B cell (primary cell): ENCODE measurements at regions not wholly inside any gene's neighbourhood (a gene's known extent, or its start where the extent isn't known, plus 50 kb on each side); places are given as distances from the start of the nearest gene placed in this dataset.

Experiments
- EZH2 ChIP-seq: IDR thresholded peaks from 2 replicates; pipeline ENCODE4 v1.6.1; 2012; ENCODE audit warnings: borderline replicate concordance, low read depth, mild to moderate bottlenecking, moderate library complexity, low read length; ENCODE audit not compliant: insufficient read depth, poor library complexity, severe bottlenecking
- TF ChIP-seq, protein P1 (sequence below): fragments of 200-600 bp; IDR thresholded peaks from one replicate; pipeline ENCODE4 v1.8.0; 2022; ENCODE audit warnings: antibody characterized with exemption, mild to moderate bottlenecking

DNA sequence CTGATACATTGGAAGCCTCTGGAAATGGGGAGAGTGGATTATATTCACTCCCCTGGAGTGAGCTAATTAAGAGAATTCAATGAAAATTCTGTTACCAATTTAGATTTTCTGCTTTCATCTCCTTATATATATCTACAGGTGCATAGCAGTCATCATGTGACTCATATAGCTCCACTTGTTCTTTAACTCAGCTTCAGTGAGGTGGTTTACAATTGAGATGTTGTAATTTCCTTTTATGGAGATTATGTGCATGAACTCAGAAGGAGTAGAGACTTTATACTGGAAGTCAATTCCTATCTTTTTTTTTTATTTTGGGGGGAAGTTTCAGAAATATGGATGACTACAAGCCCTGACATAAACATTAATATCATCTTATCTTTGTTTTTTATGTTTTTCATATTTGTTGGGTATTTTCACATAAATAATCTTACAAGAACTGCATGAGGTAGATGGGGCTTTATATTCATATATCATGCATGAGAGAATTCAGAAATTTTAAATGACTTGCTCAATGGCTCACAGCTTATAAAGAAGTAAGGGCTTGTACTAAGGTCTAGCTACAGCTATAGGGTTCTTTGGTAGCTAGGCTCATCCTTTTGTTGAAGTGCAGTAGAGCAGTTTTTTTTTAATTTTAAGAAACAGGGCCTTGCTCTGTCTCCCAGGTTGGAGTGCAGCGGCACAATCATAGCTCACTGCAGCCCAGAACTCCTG, 92.3 kb upstream of the SCAF11 start:
- TF ChIP-seq, protein P1, sequence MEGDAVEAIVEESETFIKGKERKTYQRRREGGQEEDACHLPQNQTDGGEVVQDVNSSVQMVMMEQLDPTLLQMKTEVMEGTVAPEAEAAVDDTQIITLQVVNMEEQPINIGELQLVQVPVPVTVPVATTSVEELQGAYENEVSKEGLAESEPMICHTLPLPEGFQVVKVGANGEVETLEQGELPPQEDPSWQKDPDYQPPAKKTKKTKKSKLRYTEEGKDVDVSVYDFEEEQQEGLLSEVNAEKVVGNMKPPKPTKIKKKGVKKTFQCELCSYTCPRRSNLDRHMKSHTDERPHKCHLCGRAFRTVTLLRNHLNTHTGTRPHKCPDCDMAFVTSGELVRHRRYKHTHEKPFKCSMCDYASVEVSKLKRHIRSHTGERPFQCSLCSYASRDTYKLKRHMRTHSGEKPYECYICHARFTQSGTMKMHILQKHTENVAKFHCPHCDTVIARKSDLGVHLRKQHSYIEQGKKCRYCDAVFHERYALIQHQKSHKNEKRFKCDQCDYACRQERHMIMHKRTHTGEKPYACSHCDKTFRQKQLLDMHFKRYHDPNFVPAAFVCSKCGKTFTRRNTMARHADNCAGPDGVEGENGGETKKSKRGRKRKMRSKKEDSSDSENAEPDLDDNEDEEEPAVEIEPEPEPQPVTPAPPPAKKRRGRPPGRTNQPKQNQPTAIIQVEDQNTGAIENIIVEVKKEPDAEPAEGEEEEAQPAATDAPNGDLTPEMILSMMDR, result no peak
- TF ChIP-seq EZH2, result no peak
